BJ (cell line): ENCODE measurements at regions not wholly inside any gene's neighbourhood (a gene's known extent, or its start where the extent isn't known, plus 50 kb on each side); places are given as distances from the start of the nearest gene placed in this dataset.
A peak's percentile ranks its signal among the peaks of the same experiment; 100 is the strongest.

ENCODE experiments used
- CTCF ChIA-PET: fragments of 350-600 bp; formaldehyde crosslinking; extraction: SDS; loops from one replicate; lab custom pipeline; 2021; ENCODE audit warnings: antibody characterized with exemption, inconsistent platforms; lab: Yijun Ruan, JAX
- POLR2A ChIA-PET: fragments of 300-600 bp; sonication (Branson Sonifier 250); formaldehyde crosslinking; extraction: SDS; loops from one replicate; lab custom pipeline; 2021; ENCODE audit warnings: antibody characterized with exemption; lab: Charles Lee
- DNase-seq: peaks from one replicate; pipeline ENCODE4 v3.0.0-alpha.2; 2011; ENCODE audit warnings: low read depth
- H3K27me3 ChIP-seq: 2 replicates; pipeline ENCODE4 v1.6.0; 2011; ENCODE audit warnings: low read length; ENCODE audit not compliant: control insufficient read depth, insufficient read depth
- H3K36me3 ChIP-seq: 2 replicates; pipeline ENCODE4 v1.5.1; 2011; ENCODE audit warnings: low read length; ENCODE audit not compliant: control insufficient read depth, insufficient read depth
- H3K4me3 ChIP-seq: 2 replicates; pipeline ENCODE4 v1.5.1; 2011; ENCODE audit warnings: low read depth, mild to moderate bottlenecking, control low read depth, low read length
- CTCF ChIP-seq: IDR thresholded peaks from 2 replicates; pipeline ENCODE4 v1.5.1; 2011; ENCODE audit warnings: low read depth, mild to moderate bottlenecking, control low read depth, inconsistent platforms, low read length, moderate library complexity; ENCODE audit not compliant: insufficient read depth

GRCh38 chr10:80697926-80698325 lies 160.2 kb downstream of the SH2D4B start:
- no peak overlapping the region for H3K4me3 ChIP-seq
- TF ChIP-seq CTCF, result no peak
- ChIA-PET POLR2A (no interaction called here), CTCF (no interaction called here)
- H3K27me3 ChIP-seq, result no peaks in the 10 kb centered on the region
- no peaks in the 10 kb centered on the region for H3K36me3 ChIP-seq
- DNase-seq, result no peak

GRCh38 chr10:80699602-80700039 lies 161.9 kb downstream of the SH2D4B start:
- ChIA-PET CTCF (interaction anchor here (0.7 to 2.4 kb wide), 21 partner anchors 9 to 907 kb away, joined by 3 to 15 read pairs (median 3); no protein-coding TSS in a partner anchor), POLR2A (no interaction called here)
- TF ChIP-seq CTCF, result peak; percentile 92
- Histone ChIP-seq H3K27me3 (no peaks in the 10 kb centered on the region), H3K4me3 (no peak overlapping the region), H3K36me3 (no peaks in the 10 kb centered on the region)
- no peak for DNase-seq

GRCh38 chr10:80700252-80700651 lies 162.6 kb downstream of the SH2D4B start:
- no peak overlapping the region for H3K4me3 ChIP-seq
- ChIA-PET POLR2A (no interaction called here), CTCF (interaction anchor here (0.5 to 2.4 kb wide), 15 partner anchors 8 to 790 kb away, joined by 3 to 15 read pairs (median 5); no protein-coding TSS in a partner anchor)
- no peak for DNase-seq
- no peak for TF ChIP-seq CTCF
- no peaks in the 10 kb centered on the region for H3K27me3 ChIP-seq
- no peaks in the 10 kb centered on the region for H3K36me3 ChIP-seq

- H3K4me3 ChIP-seq, result no peak overlapping the region
- DNase-seq, result no peak
- H3K27me3 ChIP-seq, result no peaks in the 10 kb centered on the region
- CTCF ChIA-PET, result interaction anchor here (0.5 to 2.4 kb wide), 8 partner anchors 10 to 791 kb away, joined by 3 to 15 read pairs (median 6); no protein-coding TSS in a partner anchor
- no peaks in the 10 kb centered on the region for H3K36me3 ChIP-seq
- no peak for TF ChIP-seq CTCF
- POLR2A ChIA-PET, result no interaction called here
These were observed 163.2 kb downstream of the SH2D4B start for GRCh38 chr10:80700760-80701444.

- TF ChIP-seq CTCF, result no peak
- no peak for DNase-seq
- ChIA-PET POLR2A (no interaction called here), CTCF (interaction anchor here (1.6 to 2.4 kb wide), 2 partner anchors 12 to 17 kb away, joined by 5 to 9 read pairs; no protein-coding TSS in a partner anchor)
- Histone ChIP-seq H3K27me3 (no peaks in the 10 kb centered on the region), H3K36me3 (no peaks in the 10 kb centered on the region), H3K4me3 (no peak overlapping the region)
These were observed 164.0 kb downstream of the SH2D4B start for GRCh38 chr10:80701706-80702105.
